A549 (cell line): ENCODE measurements at regions not wholly inside any gene's neighbourhood (a gene's known extent, or its start where the extent isn't known, plus 50 kb on each side); places are given as distances from the start of the nearest gene placed in this dataset.

Source experiments
- ATAC-seq, 2 experiments: fragments of 200-7000 bp in 1 of 2; fragments of >200 bp in 1 of 2; cut with Nextera tagmentation in 1 of 2; cut with Tn5 transposase in 1 of 2; 3 replicates each; pipeline versions ENCODE4 v1.8.0 to v1.9.1; 2018 to 2020; ENCODE audit warnings: mild to moderate bottlenecking in 1 of 2, moderate library complexity in 1 of 2
- CTCF ChIA-PET: fragments of 300-600 bp; sonication (Branson Sonifier 250); formaldehyde crosslinking; extraction: SDS; loops from one replicate; lab custom pipeline; 2021; ENCODE audit warnings: antibody characterized with exemption, inconsistent platforms; lab: Yijun Ruan, JAX
- POLR2A ChIA-PET: fragments of 350-600 bp; formaldehyde crosslinking; extraction: SDS; loops from one replicate; lab custom pipeline; 2021; ENCODE audit warnings: antibody characterized with exemption, inconsistent platforms; lab: Yijun Ruan, JAX
- DNase-seq, 2 experiments: peaks; one replicate each; pipeline versions ENCODE4 v3.0.0 to v3.0.0-alpha.2; 2011 to 2016; ENCODE audit warnings: low read depth in 1 of 2, low spot score in 1 of 2
- FAIRE-seq: peaks from 2 replicates; lab custom pipeline; 2011; peaks lifted over from hg19 to GRCh38; lab: Jason Lieb, UNC
- H3K27ac ChIP-seq, 2 experiments: fragments of >200 bp; sonication (Bioruptor Twin); formaldehyde crosslinking; 3 replicates each; pipeline ENCODE4 v1.5.1; 2016 to 2017
- H3K4me1 ChIP-seq: fragments of >200 bp; sonication (Bioruptor Twin); formaldehyde crosslinking; 3 replicates; pipeline ENCODE4 v1.6.1; 2016
- H3K4me2 ChIP-seq: fragments of >200 bp; sonication (Bioruptor Twin); formaldehyde crosslinking; 3 replicates; pipeline ENCODE4 v1.6.1; 2016
- H3K4me3 ChIP-seq: fragments of >200 bp; sonication (Bioruptor Twin); formaldehyde crosslinking; 3 replicates; pipeline ENCODE4 v1.5.1; 2016
- H3K9me3 ChIP-seq: fragments of >200 bp; sonication (Bioruptor Twin); formaldehyde crosslinking; 3 replicates; pipeline ENCODE4 v1.6.1; 2016
- CBX2 ChIP-seq: fragments of 200-600 bp; sonication (generic); IDR thresholded peaks from 2 replicates; pipeline ENCODE4 v1.6.1; 2016; ENCODE audit warnings: low read depth, mild to moderate bottlenecking, borderline replicate concordance
- CBX8 ChIP-seq: fragments of 200-600 bp; sonication (generic); IDR thresholded peaks from 2 replicates; pipeline ENCODE4 v1.6.1; 2016
- EHF ChIP-seq: fragments of 250-450 bp; sonication (Bioruptor Pico); IDR thresholded peaks from 2 replicates; pipeline ENCODE4 v1.5.0; 2020; ENCODE audit warnings: mild to moderate bottlenecking
- EHMT2 ChIP-seq: fragments of 200-600 bp; sonication (generic); IDR thresholded peaks from 2 replicates; pipeline ENCODE4 v1.6.1; 2016; ENCODE audit warnings: antibody characterized with exemption, low read depth, mild to moderate bottlenecking, moderate library complexity
- EP300 ChIP-seq, 2 experiments: fragments of >200 bp; sonication (Bioruptor Twin); formaldehyde crosslinking; IDR thresholded peaks; 2 replicates in 1 of 2; 3 replicates in 1 of 2; pipeline ENCODE4 v1.6.1; 2016 to 2017
- ESRRA ChIP-seq: fragments of 150-350 bp; IDR thresholded peaks from 2 replicates; pipeline ENCODE4 v1.6.1; 2014; ENCODE audit warnings: mild to moderate bottlenecking, low read length, borderline replicate concordance
- FOSL2 ChIP-seq, 2 experiments: fragments of 450-650 bp in 1 of 2; fragments of >200 bp in 1 of 2; sonication (Bioruptor Twin) in 1 of 2; formaldehyde crosslinking; IDR thresholded peaks; 2 replicates each; pipeline versions ENCODE4 v1.5.0 to v1.6.1; 2016 to 2020; ENCODE audit warnings: mild to moderate bottlenecking in 1 of 2, moderate library complexity in 1 of 2
- GATA3 ChIP-seq: IDR thresholded peaks from 2 replicates; pipeline ENCODE4 v1.6.1; 2012; ENCODE audit warnings: borderline replicate concordance
- HOXB5 ChIP-seq: fragments of 250-450 bp; sonication (Bioruptor Pico); IDR thresholded peaks from 2 replicates; pipeline ENCODE4 v1.5.0; 2020; ENCODE audit warnings: mild to moderate bottlenecking, moderate library complexity
- KDM5A ChIP-seq: fragments of 200-600 bp; sonication (generic); IDR thresholded peaks from 2 replicates; pipeline ENCODE4 v1.6.1; 2016; ENCODE audit warnings: antibody characterized with exemption, mild to moderate bottlenecking
- MAFK ChIP-seq: fragments of 450-650 bp; IDR thresholded peaks from 2 replicates; pipeline ENCODE4 v1.6.1; 2014; ENCODE audit not compliant: partially characterized antibody
- MYC ChIP-seq: IDR thresholded peaks from 2 replicates; pipeline ENCODE4 v1.6.1; 2012; ENCODE audit warnings: mild to moderate bottlenecking, inconsistent platforms, low read length, improper control_type of control experiment, borderline replicate concordance
- NR3C1 ChIP-seq: fragments of >200 bp; sonication (Bioruptor Twin); formaldehyde crosslinking; IDR thresholded peaks from 3 replicates; pipeline ENCODE4 v1.6.1; 2017
- POLR2AphosphoS2 ChIP-seq: conservative IDR thresholded peaks from 2 replicates; pipeline ENCODE4 v1.6.1; 2012; ENCODE audit warnings: low read length, improper control_type of control experiment, inconsistent platforms
- RAD21 ChIP-seq, 2 experiments: fragments of >200 bp in 1 of 2; sonication (Bioruptor Twin) in 1 of 2; formaldehyde crosslinking in 1 of 2; IDR thresholded peaks in 1 of 2; conservative IDR thresholded peaks in 1 of 2; 2 replicates in 1 of 2; 3 replicates in 1 of 2; pipeline ENCODE4 v1.6.1; 2012 to 2018; ENCODE audit warnings: inconsistent platforms in 1 of 2
- RARB ChIP-seq: fragments of 250-450 bp; sonication (Bioruptor Pico); IDR thresholded peaks from 2 replicates; pipeline ENCODE4 v1.8.0; 2021; ENCODE audit warnings: mild to moderate bottlenecking, moderate library complexity
- RFX5 ChIP-seq: fragments of 450-650 bp; IDR thresholded peaks from 2 replicates; pipeline ENCODE4 v1.7.1; 2014; ENCODE audit warnings: antibody characterized with exemption, mild to moderate bottlenecking, moderate library complexity
- RNF2 ChIP-seq: fragments of 200-600 bp; sonication (generic); IDR thresholded peaks from 2 replicates; pipeline ENCODE4 v1.6.1; 2016; ENCODE audit warnings: low read depth, mild to moderate bottlenecking, antibody characterized with exemption, moderate library complexity, borderline replicate concordance
- SMC3 ChIP-seq: fragments of >200 bp; sonication (Bioruptor Twin); formaldehyde crosslinking; IDR thresholded peaks from 3 replicates; pipeline ENCODE4 v1.6.1; 2018; ENCODE audit warnings: inconsistent platforms
- TP53 ChIP-seq: fragments of 250-450 bp; sonication (Bioruptor Pico); IDR thresholded peaks from 2 replicates; pipeline ENCODE4 v1.5.0; 2021; ENCODE audit warnings: mild to moderate bottlenecking, moderate library complexity
- ZSCAN20 ChIP-seq: fragments of 250-450 bp; sonication (Bioruptor Pico); IDR thresholded peaks from 2 replicates; pipeline ENCODE4 v1.8.0; 2022; ENCODE audit warnings: mild to moderate bottlenecking, moderate library complexity
- WGBS: methylation state at CpG from one replicate; pipeline ENCODE4 v1.1.6; 2017; ENCODE audit errors: missing lambda C conversion rate; 5-methylcytosine and 5-hydroxymethylcytosine counted together
- TF ChIP-seq, protein P1 (sequence below): fragments of >200 bp; sonication (Bioruptor Twin); formaldehyde crosslinking; IDR thresholded peaks from 3 replicates; pipeline ENCODE4 v1.6.1; 2016
- TF ChIP-seq, protein P2 (sequence below): fragments of 200-600 bp; sonication (generic); IDR thresholded peaks from 2 replicates; pipeline ENCODE4 v1.6.1; 2016; ENCODE audit warnings: antibody characterized with exemption, mild to moderate bottlenecking, moderate library complexity
- TF ChIP-seq, protein P3 (sequence below): fragments of >200 bp; sonication (Bioruptor Twin); formaldehyde crosslinking; IDR thresholded peaks from 2 replicates; pipeline ENCODE4 v1.6.1; 2016
- TF ChIP-seq, protein P4 (sequence below): IDR thresholded peaks from 2 replicates; pipeline ENCODE4 v1.6.1; 2012

DNA sequence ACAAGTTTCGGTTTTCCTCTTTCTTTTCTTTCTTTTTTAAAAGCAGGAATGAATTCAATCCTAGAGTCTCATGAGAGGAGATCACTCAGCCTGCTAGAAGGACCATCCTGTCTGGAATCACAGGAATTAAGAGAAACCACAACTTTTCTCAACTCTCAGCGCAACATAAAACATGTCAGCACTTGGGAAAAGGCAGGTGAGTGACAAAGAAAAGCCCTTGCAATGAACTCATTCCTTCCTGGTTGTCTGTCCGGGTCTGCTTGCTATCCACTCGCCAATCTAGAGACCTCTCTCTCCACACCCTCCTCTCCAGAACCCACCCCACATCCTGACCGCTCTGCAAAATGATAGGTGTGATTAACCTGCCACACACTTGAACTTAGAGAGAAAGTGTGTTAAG is 253.8 kb downstream of the LY86 start:
- no peak for FAIRE-seq
- ChIA-PET CTCF (no interaction called here), POLR2A (no interaction called here)
- TF ChIP-seq EHMT2 = no peak
- no peak for TF ChIP-seq RAD21 (conservative IDR thresholded peaks at IDR 0.05 in 1 of 2, IDR thresholded peaks at IDR 0.05 in 1 of 2)
- no peak for TF ChIP-seq NR3C1
- TF ChIP-seq MYC = no peak
- TF ChIP-seq ESRRA = no peak
- TF ChIP-seq MAFK = no peak
- TF ChIP-seq, protein P1, sequence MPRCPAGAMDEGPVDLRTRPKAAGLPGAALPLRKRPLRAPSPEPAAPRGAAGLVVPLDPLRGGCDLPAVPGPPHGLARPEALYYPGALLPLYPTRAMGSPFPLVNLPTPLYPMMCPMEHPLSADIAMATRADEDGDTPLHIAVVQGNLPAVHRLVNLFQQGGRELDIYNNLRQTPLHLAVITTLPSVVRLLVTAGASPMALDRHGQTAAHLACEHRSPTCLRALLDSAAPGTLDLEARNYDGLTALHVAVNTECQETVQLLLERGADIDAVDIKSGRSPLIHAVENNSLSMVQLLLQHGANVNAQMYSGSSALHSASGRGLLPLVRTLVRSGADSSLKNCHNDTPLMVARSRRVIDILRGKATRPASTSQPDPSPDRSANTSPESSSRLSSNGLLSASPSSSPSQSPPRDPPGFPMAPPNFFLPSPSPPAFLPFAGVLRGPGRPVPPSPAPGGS = no peak
- no peak for TF ChIP-seq CBX2
- no peak for TF ChIP-seq EHF (CRISPR knock-in tag)
- TF ChIP-seq POLR2AphosphoS2 = no peak
- Histone ChIP-seq H3K4me2 (no peak overlapping the region), H3K9me3 (no peaks in the 10 kb centered on the region; the same call in 2 of the 3 replicates), H3K4me3 (no peak overlapping the region), H3K4me1 (peaks cover 9% of the 10 kb centered on the region; the same call in 2 of the 3 replicates), H3K27ac (no peak overlapping the region)
- ATAC-seq = no peak
- DNase-seq = no peak
- 68% methylated on average over 5 of the region's 5 CpGs for whole genome bisulfite sequencing

DNA sequence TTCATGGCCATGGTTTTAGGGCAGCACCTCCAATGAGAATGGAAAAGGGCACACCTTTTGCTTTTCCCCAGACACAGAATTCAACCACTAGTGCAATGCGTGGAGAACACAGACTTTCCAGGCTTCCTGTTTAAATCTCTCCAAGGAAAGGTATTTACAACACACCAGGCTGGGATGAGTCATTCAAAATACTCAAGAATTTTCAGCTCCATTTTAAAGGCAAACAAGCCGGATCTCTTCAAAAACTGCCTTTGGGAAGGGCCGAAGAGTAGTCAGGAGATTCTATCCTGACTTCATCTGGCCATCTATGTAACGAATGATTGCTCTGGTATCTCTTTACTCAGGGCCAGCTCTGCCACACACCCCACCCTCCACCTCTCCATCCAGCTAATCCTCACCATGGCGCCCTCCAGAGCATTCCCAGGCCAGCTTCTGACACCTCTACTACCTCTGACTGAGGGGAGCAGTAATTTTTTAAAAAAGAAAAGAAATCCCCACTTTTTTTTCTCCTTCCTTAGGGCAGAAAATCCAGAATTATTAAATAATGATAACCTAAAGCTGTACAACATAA is 254.6 kb downstream of the LY86 start:
- 28% methylated on average over 5 of the region's 5 CpGs for WGBS
- peak; percentile 10 to 23 for DNase-seq
- CTCF ChIA-PET = interaction anchor here (0.7 kb wide), 1 partner anchor 1031 kb away, joined by 4 read pairs; no protein-coding TSS in a partner anchor

DNA sequence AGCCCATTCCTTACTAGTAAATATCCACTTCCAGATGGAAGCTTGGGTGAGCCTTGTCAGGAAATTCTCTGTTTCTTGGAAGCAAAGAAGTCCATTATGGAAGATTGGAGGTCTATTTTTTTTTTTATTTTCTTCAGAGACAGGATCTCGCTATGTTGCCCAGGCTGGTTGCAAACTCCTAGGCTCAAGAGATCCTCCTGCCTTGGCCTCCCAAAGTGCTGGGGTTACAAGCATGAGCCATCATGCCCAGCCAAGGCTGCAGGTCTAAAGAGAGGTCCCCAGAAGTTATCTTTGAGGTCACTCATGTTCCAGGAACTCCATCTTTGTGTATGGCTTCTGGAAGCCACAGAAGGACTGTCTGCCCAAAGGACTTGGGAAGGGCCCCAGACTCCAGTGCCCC is 255.3 kb downstream of the LY86 start:
- DNase-seq (no peak), FAIRE-seq (no peak), ATAC-seq (no peak)
- Histone ChIP-seq H3K27ac (no peak overlapping the region), H3K4me1 (peaks cover 9% of the 10 kb centered on the region; the same call in 2 of the 3 replicates), H3K9me3 (no peaks in the 10 kb centered on the region; the same call in 2 of the 3 replicates), H3K4me3 (no peak overlapping the region), H3K4me2 (no peak overlapping the region)
- POLR2A ChIA-PET = no interaction called here
- 86% methylated on average over 1 of the region's 1 CpG for WGBS
- TF ChIP-seq FOSL2 (IDR thresholded peaks at IDR 0.05) = no peak
- TF ChIP-seq FOSL2 (CRISPR knock-in tag; IDR thresholded peaks at IDR 0.05) = no peak
- TF ChIP-seq RFX5 = no peak
- no peak for TF ChIP-seq ZSCAN20
- TF ChIP-seq, protein P2, sequence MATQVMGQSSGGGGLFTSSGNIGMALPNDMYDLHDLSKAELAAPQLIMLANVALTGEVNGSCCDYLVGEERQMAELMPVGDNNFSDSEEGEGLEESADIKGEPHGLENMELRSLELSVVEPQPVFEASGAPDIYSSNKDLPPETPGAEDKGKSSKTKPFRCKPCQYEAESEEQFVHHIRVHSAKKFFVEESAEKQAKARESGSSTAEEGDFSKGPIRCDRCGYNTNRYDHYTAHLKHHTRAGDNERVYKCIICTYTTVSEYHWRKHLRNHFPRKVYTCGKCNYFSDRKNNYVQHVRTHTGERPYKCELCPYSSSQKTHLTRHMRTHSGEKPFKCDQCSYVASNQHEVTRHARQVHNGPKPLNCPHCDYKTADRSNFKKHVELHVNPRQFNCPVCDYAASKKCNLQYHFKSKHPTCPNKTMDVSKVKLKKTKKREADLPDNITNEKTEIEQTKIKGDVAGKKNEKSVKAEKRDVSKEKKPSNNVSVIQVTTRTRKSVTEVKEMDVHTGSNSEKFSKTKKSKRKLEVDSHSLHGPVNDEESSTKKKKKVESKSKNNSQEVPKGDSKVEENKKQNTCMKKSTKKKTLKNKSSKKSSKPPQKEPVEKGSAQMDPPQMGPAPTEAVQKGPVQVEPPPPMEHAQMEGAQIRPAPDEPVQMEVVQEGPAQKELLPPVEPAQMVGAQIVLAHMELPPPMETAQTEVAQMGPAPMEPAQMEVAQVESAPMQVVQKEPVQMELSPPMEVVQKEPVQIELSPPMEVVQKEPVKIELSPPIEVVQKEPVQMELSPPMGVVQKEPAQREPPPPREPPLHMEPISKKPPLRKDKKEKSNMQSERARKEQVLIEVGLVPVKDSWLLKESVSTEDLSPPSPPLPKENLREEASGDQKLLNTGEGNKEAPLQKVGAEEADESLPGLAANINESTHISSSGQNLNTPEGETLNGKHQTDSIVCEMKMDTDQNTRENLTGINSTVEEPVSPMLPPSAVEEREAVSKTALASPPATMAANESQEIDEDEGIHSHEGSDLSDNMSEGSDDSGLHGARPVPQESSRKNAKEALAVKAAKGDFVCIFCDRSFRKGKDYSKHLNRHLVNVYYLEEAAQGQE = no peak
- TF ChIP-seq POLR2AphosphoS2 = no peak
- TF ChIP-seq, protein P3, sequence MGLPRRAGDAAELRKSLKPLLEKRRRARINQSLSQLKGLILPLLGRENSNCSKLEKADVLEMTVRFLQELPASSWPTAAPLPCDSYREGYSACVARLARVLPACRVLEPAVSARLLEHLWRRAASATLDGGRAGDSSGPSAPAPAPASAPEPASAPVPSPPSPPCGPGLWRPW = no peak
- no peak for TF ChIP-seq RNF2
- TF ChIP-seq RARB = no peak
- no peak for TF ChIP-seq KDM5A
- TF ChIP-seq HOXB5 (CRISPR knock-in tag) = no peak
- TF ChIP-seq, protein P4, sequence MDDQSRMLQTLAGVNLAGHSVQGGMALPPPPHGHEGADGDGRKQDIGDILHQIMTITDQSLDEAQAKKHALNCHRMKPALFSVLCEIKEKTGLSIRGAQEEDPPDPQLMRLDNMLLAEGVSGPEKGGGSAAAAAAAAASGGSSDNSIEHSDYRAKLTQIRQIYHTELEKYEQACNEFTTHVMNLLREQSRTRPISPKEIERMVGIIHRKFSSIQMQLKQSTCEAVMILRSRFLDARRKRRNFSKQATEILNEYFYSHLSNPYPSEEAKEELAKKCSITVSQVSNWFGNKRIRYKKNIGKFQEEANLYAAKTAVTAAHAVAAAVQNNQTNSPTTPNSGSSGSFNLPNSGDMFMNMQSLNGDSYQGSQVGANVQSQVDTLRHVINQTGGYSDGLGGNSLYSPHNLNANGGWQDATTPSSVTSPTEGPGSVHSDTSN = no peak
- TF ChIP-seq, protein P1 = no peak
- TF ChIP-seq SMC3 = no peak
- TF ChIP-seq RAD21 (conservative IDR thresholded peaks at IDR 0.05 in 1 of 2, IDR thresholded peaks at IDR 0.05 in 1 of 2) = no peak
- TF ChIP-seq EHMT2 = no peak
- TF ChIP-seq EP300 (IDR thresholded peaks at IDR 0.05) = no peak
- no peak for TF ChIP-seq MYC
- TF ChIP-seq CBX8 = no peak
- TF ChIP-seq TP53 (CRISPR knock-in tag) = no peak
- CTCF ChIA-PET = interaction anchor here (0.7 kb wide), 1 partner anchor 1030 kb away, joined by 4 read pairs; no protein-coding TSS in a partner anchor

More for the DNA sequence above, 254.6 kb downstream of the LY86 start:
- Histone ChIP-seq H3K9me3 (no peaks in the 10 kb centered on the region; the same call in 2 of the 3 replicates), H3K4me2 (peak overlapping the region; percentile 43), H3K4me1 (peaks cover 9% of the 10 kb centered on the region; the same call in 2 of the 3 replicates), H3K27ac (peak overlapping the region in 1 of 2 experiments; percentile 66; a peak in 3 of 6 replicates), H3K4me3 (no peak overlapping the region)
- POLR2A ChIA-PET = no interaction called here
- ATAC-seq (peak; percentile 49 to 50; a peak in 4 of 6 replicates), FAIRE-seq (no peak)
- 0 out of 2 replicates have a peak, but pooled peaks have one; percentile 11 for TF ChIP-seq FOSL2 (IDR thresholded peaks at IDR 0.05)
- TF ChIP-seq FOSL2 (CRISPR knock-in tag; IDR thresholded peaks at IDR 0.05) = peak; percentile 55
- no peak for TF ChIP-seq GATA3
